ENCODE measurements at regions not wholly inside any gene's neighbourhood (a gene's known extent, or its start where the extent isn't known, plus 50 kb on each side); places are given as distances from the start of the nearest gene placed in this dataset.

DNA sequence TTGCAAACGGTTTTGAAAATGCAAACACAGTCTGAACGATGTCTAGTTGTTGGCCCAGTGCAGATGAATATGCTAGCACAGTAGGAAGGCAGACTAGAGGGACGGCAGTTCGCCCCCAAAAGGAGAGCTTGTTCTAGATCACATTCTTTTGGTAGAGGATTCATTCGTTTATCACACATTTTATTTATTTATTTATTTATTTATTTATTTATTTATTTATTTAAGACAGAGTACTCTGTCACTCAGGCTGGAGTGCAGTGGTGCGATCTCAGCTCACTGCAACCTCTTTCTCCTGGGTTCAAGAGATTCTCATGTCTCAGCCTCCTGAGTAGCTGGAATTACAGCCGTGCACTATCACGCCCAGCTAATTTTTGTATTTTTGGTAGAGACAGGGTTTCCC lies 59.4 kb upstream of the ZPBP start:
- ATAC-seq (no peak), DNase-seq (ENCODE audit: low spot score) (no peak)
- TF ChIP-seq, protein P1, sequence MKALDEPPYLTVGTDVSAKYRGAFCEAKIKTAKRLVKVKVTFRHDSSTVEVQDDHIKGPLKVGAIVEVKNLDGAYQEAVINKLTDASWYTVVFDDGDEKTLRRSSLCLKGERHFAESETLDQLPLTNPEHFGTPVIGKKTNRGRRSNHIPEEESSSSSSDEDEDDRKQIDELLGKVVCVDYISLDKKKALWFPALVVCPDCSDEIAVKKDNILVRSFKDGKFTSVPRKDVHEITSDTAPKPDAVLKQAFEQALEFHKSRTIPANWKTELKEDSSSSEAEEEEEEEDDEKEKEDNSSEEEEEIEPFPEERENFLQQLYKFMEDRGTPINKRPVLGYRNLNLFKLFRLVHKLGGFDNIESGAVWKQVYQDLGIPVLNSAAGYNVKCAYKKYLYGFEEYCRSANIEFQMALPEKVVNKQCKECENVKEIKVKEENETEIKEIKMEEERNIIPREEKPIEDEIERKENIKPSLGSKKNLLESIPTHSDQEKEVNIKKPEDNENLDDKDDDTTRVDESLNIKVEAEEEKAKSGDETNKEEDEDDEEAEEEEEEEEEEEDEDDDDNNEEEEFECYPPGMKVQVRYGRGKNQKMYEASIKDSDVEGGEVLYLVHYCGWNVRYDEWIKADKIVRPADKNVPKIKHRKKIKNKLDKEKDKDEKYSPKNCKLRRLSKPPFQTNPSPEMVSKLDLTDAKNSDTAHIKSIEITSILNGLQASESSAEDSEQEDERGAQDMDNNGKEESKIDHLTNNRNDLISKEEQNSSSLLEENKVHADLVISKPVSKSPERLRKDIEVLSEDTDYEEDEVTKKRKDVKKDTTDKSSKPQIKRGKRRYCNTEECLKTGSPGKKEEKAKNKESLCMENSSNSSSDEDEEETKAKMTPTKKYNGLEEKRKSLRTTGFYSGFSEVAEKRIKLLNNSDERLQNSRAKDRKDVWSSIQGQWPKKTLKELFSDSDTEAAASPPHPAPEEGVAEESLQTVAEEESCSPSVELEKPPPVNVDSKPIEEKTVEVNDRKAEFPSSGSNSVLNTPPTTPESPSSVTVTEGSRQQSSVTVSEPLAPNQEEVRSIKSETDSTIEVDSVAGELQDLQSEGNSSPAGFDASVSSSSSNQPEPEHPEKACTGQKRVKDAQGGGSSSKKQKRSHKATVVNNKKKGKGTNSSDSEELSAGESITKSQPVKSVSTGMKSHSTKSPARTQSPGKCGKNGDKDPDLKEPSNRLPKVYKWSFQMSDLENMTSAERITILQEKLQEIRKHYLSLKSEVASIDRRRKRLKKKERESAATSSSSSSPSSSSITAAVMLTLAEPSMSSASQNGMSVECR (CRISPR knock-in tag; IDR thresholded peaks at IDR 0.05; ENCODE audit: borderline replicate concordance) = no peak
- no peak for TF ChIP-seq ESRRA (CRISPR knock-in tag; IDR thresholded peaks at IDR 0.05; ENCODE audit: borderline replicate concordance)
- TF ChIP-seq OVOL2 (CRISPR knock-in tag; IDR thresholded peaks at IDR 0.05; ENCODE audit: borderline replicate concordance) = no peak
- no peak for TF ChIP-seq FOXJ3 (CRISPR knock-in tag; IDR thresholded peaks at IDR 0.05; ENCODE audit: borderline replicate concordance)
- TF ChIP-seq, protein P2, sequence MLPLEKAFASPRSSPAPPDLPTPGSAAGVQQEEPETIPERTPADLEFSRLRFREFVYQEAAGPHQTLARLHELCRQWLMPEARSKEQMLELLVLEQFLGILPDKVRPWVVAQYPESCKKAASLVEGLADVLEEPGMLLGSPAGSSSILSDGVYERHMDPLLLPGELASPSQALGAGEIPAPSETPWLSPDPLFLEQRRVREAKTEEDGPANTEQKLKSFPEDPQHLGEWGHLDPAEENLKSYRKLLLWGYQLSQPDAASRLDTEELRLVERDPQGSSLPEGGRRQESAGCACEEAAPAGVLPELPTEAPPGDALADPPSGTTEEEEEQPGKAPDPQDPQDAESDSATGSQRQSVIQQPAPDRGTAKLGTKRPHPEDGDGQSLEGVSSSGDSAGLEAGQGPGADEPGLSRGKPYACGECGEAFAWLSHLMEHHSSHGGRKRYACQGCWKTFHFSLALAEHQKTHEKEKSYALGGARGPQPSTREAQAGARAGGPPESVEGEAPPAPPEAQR (CRISPR knock-in tag; IDR thresholded peaks at IDR 0.05) = no peak
- TF ChIP-seq, protein P3, sequence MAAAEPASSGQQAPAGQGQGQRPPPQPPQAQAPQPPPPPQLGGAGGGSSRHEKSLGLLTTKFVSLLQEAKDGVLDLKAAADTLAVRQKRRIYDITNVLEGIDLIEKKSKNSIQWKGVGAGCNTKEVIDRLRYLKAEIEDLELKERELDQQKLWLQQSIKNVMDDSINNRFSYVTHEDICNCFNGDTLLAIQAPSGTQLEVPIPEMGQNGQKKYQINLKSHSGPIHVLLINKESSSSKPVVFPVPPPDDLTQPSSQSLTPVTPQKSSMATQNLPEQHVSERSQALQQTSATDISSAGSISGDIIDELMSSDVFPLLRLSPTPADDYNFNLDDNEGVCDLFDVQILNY (CRISPR knock-in tag; IDR thresholded peaks at IDR 0.05) = no peak
- TF ChIP-seq NR1H2 (CRISPR knock-in tag; IDR thresholded peaks at IDR 0.05) = no peak
- TF ChIP-seq KAT7 (CRISPR knock-in tag; IDR thresholded peaks at IDR 0.05; ENCODE audit: borderline replicate concordance) = no peak
- TF ChIP-seq SP1 (CRISPR knock-in tag; conservative IDR thresholded peaks at IDR 0.05) = no peak
- TF ChIP-seq ETV6 (CRISPR knock-in tag; IDR thresholded peaks at IDR 0.05) = no peak
- TF ChIP-seq ZNF396 (CRISPR knock-in tag; IDR thresholded peaks at IDR 0.05; ENCODE audit: borderline replicate concordance) = no peak
- no peak for TF ChIP-seq SMAD3 (CRISPR knock-in tag; IDR thresholded peaks at IDR 0.05; ENCODE audit: borderline replicate concordance)
- no peak for TF ChIP-seq CREB1 (CRISPR knock-in tag; IDR thresholded peaks at IDR 0.05)
- no peak for TF ChIP-seq ZNF232 (CRISPR knock-in tag; IDR thresholded peaks at IDR 0.05)
- H3K9me3 Mint-ChIP-seq = no peaks in the 10 kb centered on the region
- H3K27me3 Mint-ChIP-seq (ENCODE audit: low read depth) = no peaks in the 10 kb centered on the region
- H3K4me3 Mint-ChIP-seq = no peak overlapping the region
- ChIA-PET CTCF (interaction anchor here (0.9 to 1.4 kb wide), 3 partner anchors 9 to 266 kb away, joined by 3 read pairs; no protein-coding TSS in a partner anchor), POLR2A (no interaction called here)
- H3K36me3 Mint-ChIP-seq = no peaks in the 10 kb centered on the region
- H3K27ac Mint-ChIP-seq = no peak overlapping the region
- H3K4me1 Mint-ChIP-seq = no peaks in the 10 kb centered on the region

DNA sequence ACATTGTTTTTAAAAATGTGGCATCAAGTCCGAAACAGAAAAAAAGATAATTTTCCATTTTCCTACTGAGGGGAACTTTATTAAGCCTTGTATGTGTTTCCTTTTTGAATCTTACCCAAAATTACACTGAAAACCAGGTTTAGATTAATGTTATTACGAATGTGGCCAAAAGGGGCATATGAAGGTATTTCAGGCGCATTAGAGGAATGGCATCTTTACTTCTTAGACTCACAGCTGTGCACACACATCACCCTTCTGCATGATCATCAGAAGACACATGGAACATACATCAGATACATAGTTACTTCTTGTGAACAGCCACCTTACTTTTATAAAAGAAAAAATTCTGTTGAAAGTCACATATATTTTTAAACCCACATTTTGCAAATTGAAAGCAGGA lies 58.6 kb upstream of the ZPBP start:
- TF ChIP-seq NR1H2 (CRISPR knock-in tag; IDR thresholded peaks at IDR 0.05) (no peak), TCF7 (CRISPR knock-in tag; IDR thresholded peaks at IDR 0.05; ENCODE audit: low read depth) (no peak), NFE2L1 (CRISPR knock-in tag; IDR thresholded peaks at IDR 0.05) (no peak), ZNF396 (CRISPR knock-in tag; IDR thresholded peaks at IDR 0.05; ENCODE audit: borderline replicate concordance) (no peak), FOXK1 (CRISPR knock-in tag; IDR thresholded peaks at IDR 0.05) (no peak), ZNF416 (CRISPR knock-in tag; IDR thresholded peaks at IDR 0.05) (no peak), RORB (CRISPR knock-in tag; IDR thresholded peaks at IDR 0.05) (no peak)
- TF ChIP-seq, protein P4, sequence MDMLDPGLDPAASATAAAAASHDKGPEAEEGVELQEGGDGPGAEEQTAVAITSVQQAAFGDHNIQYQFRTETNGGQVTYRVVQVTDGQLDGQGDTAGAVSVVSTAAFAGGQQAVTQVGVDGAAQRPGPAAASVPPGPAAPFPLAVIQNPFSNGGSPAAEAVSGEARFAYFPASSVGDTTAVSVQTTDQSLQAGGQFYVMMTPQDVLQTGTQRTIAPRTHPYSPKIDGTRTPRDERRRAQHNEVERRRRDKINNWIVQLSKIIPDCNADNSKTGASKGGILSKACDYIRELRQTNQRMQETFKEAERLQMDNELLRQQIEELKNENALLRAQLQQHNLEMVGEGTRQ (CRISPR knock-in tag; IDR thresholded peaks at IDR 0.05) = no peak
- TF ChIP-seq, protein P5, sequence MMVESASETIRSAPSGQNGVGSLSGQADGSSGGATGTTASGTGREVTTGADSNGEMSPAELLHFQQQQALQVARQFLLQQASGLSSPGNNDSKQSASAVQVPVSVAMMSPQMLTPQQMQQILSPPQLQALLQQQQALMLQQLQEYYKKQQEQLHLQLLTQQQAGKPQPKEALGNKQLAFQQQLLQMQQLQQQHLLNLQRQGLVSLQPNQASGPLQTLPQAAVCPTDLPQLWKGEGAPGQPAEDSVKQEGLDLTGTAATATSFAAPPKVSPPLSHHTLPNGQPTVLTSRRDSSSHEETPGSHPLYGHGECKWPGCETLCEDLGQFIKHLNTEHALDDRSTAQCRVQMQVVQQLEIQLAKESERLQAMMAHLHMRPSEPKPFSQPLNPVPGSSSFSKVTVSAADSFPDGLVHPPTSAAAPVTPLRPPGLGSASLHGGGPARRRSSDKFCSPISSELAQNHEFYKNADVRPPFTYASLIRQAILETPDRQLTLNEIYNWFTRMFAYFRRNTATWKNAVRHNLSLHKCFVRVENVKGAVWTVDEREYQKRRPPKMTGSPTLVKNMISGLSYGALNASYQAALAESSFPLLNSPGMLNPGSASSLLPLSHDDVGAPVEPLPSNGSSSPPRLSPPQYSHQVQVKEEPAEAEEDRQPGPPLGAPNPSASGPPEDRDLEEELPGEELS (CRISPR knock-in tag; IDR thresholded peaks at IDR 0.05) = no peak
- ATAC-seq (no peak), DNase-seq (ENCODE audit: low spot score) (no peak)
- ChIA-PET CTCF (interaction anchor here (0.9 to 1.4 kb wide), 3 partner anchors 9 to 267 kb away, joined by 3 read pairs; no protein-coding TSS in a partner anchor), POLR2A (no interaction called here)
- Mint-ChIP-seq H3K4me3 (no peak overlapping the region), H3K27ac (no peak overlapping the region), H3K9me3 (no peaks in the 10 kb centered on the region), H3K27me3 (ENCODE audit: low read depth) (no peaks in the 10 kb centered on the region), H3K4me1 (no peaks in the 10 kb centered on the region), H3K36me3 (no peaks in the 10 kb centered on the region)
